Spinal cord (tissue), 9 donors: ENCODE measurements at regions not wholly inside any gene's neighbourhood (a gene's known extent, or its start where the extent isn't known, plus 50 kb on each side); places are given as distances from the start of the nearest gene placed in this dataset.

Source experiments
- DNase-seq, 6 donors: peaks; one replicate each; pipeline versions ENCODE4 v3.0.0 to v3.0.0-alpha.2; 2013 to 2015; ENCODE audit warnings: low spot score in 6 of 6, low read depth in 4 of 6
- H3K27ac ChIP-seq: one replicate; pipeline ENCODE4 v1.5.1; 2013; ENCODE audit warnings: low read depth, low read length, control low read depth
- H3K27me3 ChIP-seq: one replicate; pipeline ENCODE4 v1.6.1; 2013; ENCODE audit warnings: low read length; ENCODE audit not compliant: control insufficient read depth, insufficient read depth
- H3K36me3 ChIP-seq: one replicate; pipeline ENCODE4 v1.6.1; 2013; ENCODE audit warnings: low read length; ENCODE audit not compliant: control insufficient read depth, insufficient read depth
- H3K4me1 ChIP-seq: one replicate; pipeline ENCODE4 v1.6.1; 2013; ENCODE audit warnings: low read length; ENCODE audit not compliant: control insufficient read depth, insufficient read depth
- H3K4me3 ChIP-seq: one replicate; pipeline ENCODE4 v1.5.1; 2013; ENCODE audit warnings: low read depth, low read length, control low read depth
- H3K9me3 ChIP-seq: one replicate; pipeline ENCODE4 v1.6.1; 2013; ENCODE audit warnings: low read length; ENCODE audit not compliant: control insufficient read depth, insufficient read depth
- WGBS: methylation state at CpG from one replicate; pipeline ENCODE4 v1.1.5; 2013; ENCODE audit warnings: missing lambda C conversion rate; ENCODE audit not compliant: insufficient coverage; 5-methylcytosine and 5-hydroxymethylcytosine counted together
- donor health status: healthy.

DNA sequence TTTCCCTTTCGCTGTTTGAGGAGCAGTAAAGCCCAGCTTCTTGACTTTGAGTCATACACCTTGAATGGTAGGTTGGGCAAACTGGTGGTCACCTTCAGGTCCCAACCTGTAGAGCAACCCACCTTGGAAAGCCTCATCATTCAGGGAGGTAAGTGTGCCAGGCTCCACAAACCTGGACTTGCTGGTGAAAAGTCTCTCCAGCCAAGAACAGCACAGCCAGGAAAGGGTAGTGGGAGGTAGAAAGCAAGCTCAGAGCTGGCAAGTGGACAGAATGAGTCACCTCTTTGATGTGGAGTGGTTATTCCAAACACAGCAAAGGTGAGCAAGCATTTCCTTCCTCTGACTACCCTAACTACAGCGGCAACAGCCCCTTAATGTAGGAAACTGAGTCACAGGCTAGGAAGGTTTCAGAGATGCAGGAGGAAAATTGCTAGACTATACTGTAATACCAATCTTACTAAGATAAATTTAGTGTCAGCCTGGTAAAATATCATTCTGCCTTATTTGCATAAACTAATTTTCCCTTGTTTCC lies 117.5 kb upstream of the MTAP start:
- H3K9me3 ChIP-seq = no peaks in the 10 kb centered on the region
- H3K27me3 ChIP-seq = no peaks in the 10 kb centered on the region
- 86% methylated on average over 1 of the region's 2 CpGs for WGBS
- H3K4me3 ChIP-seq = no peak overlapping the region
- DNase-seq = no peak
- no peak overlapping the region for H3K27ac ChIP-seq
- H3K4me1 ChIP-seq = no peaks in the 10 kb centered on the region
- no peaks in the 10 kb centered on the region for H3K36me3 ChIP-seq

DNA sequence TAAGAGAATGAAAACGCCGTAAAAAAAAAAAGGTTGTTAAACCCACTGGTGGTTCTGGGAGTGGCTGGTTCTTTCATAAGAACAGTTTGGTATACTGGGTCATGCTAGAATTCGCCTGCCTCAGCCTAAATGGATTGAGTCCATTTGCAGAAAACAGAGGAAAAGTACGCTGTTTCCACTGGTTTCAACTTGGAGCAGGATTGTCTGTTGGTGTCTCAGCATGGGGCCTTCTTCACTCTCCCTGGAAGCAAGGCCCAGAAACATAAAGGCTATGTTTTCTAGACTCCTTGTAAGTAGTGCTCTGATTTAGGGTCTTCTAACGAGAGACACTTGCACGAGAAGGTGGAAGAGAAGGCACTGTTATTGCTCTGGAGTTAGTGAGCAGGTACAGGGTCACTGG lies 116.9 kb upstream of the MTAP start:
- H3K4me3 ChIP-seq = no peak overlapping the region
- 84% methylated on average over 6 of the region's 6 CpGs for WGBS
- no peaks in the 10 kb centered on the region for H3K27me3 ChIP-seq
- H3K27ac ChIP-seq = no peak overlapping the region
- no peak for DNase-seq
- no peaks in the 10 kb centered on the region for H3K36me3 ChIP-seq
- H3K9me3 ChIP-seq = no peaks in the 10 kb centered on the region
- no peaks in the 10 kb centered on the region for H3K4me1 ChIP-seq

DNA sequence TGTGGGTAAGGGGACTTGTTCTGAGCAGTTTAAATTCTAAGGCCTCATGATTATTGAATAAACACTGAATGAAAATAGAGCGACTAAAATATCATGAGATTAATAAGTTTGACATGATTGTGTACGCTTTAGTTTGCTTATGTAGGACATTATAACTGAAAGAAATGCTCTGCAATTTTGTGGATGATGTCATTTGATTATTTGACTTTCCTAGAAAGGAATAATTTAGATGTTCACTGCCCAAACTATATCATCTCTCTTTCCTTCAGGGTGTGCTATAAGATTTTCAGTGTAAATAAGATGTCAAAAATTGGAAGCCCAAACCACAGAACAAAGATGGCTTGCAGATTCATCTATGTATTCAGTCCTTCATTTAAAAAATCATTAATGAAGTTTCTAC lies 115.7 kb upstream of the MTAP start:
- no peak for DNase-seq
- Histone ChIP-seq H3K27me3 (peaks cover 2% of the 10 kb centered on the region), H3K27ac (no peak overlapping the region), H3K4me1 (no peaks in the 10 kb centered on the region), H3K9me3 (no peaks in the 10 kb centered on the region), H3K36me3 (no peaks in the 10 kb centered on the region), H3K4me3 (no peak overlapping the region)
- WGBS = no CpG with 5 or more reads among the region's 2 CpGs

DNA sequence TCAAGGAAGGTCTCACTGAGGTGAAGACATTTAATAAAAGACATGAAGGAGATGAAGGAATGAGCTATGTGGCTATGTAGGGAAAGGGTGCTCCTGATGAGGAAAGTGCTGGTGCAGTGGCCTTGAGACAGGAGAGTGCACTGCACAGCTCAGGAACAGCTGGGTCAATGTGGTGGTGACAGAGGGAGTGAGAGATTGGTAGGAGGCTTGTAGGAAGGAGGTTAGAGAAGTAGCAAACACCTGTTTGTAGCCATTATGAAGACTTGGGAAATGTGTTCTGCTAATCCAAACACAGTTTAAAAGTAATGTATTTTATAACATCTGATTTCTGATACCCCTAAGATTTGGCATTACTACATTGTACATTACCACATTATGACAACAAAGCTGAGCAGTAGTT lies 115.1 kb upstream of the MTAP start:
- H3K9me3 ChIP-seq = no peaks in the 10 kb centered on the region
- no peaks in the 10 kb centered on the region for H3K36me3 ChIP-seq
- H3K4me1 ChIP-seq = no peaks in the 10 kb centered on the region
- no peak overlapping the region for H3K4me3 ChIP-seq
- DNase-seq = no peak
- peaks cover 2% of the 10 kb centered on the region for H3K27me3 ChIP-seq
- H3K27ac ChIP-seq = no peak overlapping the region

DNA sequence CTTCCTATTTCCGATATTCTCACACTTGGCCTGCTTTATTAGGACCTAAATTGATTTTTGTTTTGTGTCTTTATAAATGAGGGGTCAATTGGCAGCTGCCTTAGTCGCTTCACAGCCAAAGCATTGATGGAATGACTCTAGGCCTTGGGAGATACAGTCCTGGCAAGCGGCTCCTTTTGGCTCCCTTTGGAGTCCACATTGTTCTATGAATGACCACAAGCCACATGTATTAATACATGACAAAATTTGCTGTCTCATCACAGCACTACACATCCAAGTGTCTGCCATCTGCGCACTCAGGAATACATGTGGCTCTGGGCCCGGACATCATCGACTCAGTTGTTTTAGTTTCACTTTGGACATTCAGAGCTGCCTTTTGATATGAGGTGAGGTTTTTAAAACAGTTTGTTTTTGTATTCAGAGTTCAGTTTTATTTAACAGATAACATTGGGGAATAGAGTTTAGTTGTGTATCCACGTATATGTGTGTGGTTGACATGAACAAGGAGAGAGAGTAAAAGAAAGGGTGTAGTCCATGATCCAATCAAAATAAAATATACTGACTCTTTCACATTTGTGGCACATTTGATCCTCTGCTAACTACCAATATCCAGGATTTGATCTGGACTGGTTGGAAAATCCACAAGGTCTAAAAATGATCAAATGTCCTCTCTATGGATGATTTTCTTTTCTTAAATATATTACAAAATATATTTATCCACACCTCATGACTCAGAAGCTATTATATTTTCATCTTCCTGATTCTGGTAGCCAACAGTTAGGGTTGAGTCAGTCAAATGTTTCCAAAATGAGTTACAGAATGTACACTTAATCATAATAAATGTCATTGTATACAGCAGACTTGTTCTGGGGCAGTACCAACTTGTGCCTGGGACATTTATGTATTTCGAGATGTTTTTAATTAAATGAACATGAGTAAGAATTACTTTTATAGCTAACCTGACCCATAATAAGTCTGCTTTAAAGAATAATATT lies 114.0 kb upstream of the MTAP start:
- peak in 4 of 6 donors; percentile 6 to 50 (median 18) for DNase-seq
- H3K27me3 ChIP-seq = peaks cover 2% of the 10 kb centered on the region
- H3K27ac ChIP-seq = no peak overlapping the region

DNA sequence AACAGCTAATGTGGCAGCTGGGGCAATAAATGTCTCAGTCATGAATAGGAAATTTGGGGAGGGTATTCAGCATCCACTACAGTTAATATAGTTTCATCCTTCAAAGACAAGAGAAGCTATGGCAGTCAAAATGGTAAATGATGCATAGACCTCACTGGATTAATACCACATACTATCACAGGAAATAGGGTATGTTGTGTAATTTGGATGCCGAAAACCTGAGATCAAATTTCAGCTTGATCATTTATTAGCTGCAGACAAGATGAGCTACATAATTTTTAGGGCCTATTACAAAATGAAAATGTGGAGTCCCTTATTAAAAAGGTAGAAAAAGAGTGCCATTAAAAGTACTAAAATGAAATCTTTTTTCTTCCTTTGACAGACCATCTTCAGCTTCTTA lies 112.6 kb upstream of the MTAP start:
- DNase-seq = no peak
- no CpG with 5 or more reads among the region's 1 CpG for WGBS
- H3K36me3 ChIP-seq = no peaks in the 10 kb centered on the region

More for the DNA sequence above, 114.0 kb upstream of the MTAP start:
- Histone ChIP-seq H3K4me1 (no peaks in the 10 kb centered on the region), H3K9me3 (no peaks in the 10 kb centered on the region), H3K4me3 (no peak overlapping the region), H3K36me3 (no peaks in the 10 kb centered on the region)
- 69% methylated on average over 3 of the region's 8 CpGs for WGBS

DNA sequence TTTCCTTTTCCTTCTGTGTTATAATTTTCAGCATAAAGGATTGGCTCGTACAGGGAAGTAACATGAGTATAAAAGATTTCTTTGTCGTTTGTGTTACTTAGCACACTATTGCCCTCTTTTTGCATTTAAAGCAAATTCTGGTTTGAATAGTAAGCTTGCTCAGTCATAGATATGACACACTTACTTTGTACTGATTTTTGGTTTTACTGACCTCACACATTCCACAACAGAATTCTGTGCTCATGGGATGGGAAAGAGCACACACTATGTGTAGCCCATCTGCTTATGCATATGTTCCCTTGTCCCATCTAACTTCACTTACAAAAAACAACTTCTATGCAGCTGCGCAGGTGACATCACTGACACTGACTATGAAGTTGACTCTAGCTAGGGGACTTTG lies 111.9 kb upstream of the MTAP start:
- Histone ChIP-seq H3K9me3 (peaks cover 1% of the 10 kb centered on the region), H3K27ac (no peak overlapping the region), H3K4me3 (no peak overlapping the region), H3K27me3 (peaks cover 2% of the 10 kb centered on the region), H3K4me1 (no peaks in the 10 kb centered on the region), H3K36me3 (no peaks in the 10 kb centered on the region)
- DNase-seq = no peak
- no CpG with 5 or more reads among the region's 3 CpGs for WGBS

More for the DNA sequence above, 112.6 kb upstream of the MTAP start:
- H3K9me3 ChIP-seq = no peaks in the 10 kb centered on the region
- no peaks in the 10 kb centered on the region for H3K4me1 ChIP-seq
- H3K27me3 ChIP-seq = peaks cover 2% of the 10 kb centered on the region
- no peak overlapping the region for H3K4me3 ChIP-seq
- H3K27ac ChIP-seq = no peak overlapping the region

DNA sequence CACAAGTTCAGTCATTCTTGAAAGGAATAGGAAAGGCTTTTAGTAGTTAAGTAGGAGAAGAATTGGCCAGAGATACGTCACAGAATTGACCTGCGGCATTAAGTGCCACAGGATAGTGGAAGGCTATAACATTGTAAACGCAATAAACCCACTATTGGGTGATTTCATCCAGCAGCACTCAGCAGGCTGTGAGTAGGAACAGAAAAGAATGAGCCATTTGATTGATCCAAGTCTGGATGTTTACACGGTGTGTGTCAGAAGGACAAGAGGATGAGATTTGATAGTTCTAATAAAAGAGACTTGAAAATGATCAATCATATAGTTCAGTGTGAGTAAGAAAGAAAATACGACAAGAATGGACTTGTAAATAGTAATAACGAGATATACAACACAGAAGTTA lies 110.0 kb upstream of the MTAP start:
- Histone ChIP-seq H3K36me3 (no peaks in the 10 kb centered on the region), H3K4me3 (no peak overlapping the region), H3K4me1 (no peaks in the 10 kb centered on the region), H3K27ac (no peak overlapping the region), H3K9me3 (peaks cover 8% of the 10 kb centered on the region), H3K27me3 (peaks cover 2% of the 10 kb centered on the region)
- no peak for DNase-seq
- 64% methylated on average over 4 of the region's 6 CpGs for WGBS

DNA sequence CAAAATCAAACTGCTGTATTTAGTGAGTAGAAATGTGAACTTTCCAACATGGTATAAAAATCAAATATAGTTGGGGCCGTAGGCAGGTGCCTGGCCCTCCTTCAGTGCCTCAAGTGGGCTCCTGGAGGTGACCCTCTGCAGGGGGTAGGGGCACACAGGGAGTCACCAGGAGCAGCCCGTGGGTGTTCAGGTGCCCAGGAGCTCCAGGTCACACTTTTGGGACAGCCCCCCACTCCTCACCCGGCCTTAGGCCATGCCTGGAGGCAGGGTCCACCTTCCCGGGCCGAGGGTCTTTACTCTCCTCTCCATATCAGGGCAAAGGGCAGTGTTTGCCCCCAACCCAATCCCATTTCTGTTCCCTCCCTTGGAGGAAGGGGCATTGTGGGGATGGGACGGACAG lies 108.0 kb upstream of the MTAP start:
- peaks cover 8% of the 10 kb centered on the region for H3K9me3 ChIP-seq
- DNase-seq = no peak
- peaks cover 2% of the 10 kb centered on the region for H3K27me3 ChIP-seq
- no peaks in the 10 kb centered on the region for H3K36me3 ChIP-seq
- no peak overlapping the region for H3K27ac ChIP-seq
- H3K4me1 ChIP-seq = no peaks in the 10 kb centered on the region
- WGBS = 71% methylated on average over 4 of the region's 6 CpGs
- H3K4me3 ChIP-seq = no peak overlapping the region

DNA sequence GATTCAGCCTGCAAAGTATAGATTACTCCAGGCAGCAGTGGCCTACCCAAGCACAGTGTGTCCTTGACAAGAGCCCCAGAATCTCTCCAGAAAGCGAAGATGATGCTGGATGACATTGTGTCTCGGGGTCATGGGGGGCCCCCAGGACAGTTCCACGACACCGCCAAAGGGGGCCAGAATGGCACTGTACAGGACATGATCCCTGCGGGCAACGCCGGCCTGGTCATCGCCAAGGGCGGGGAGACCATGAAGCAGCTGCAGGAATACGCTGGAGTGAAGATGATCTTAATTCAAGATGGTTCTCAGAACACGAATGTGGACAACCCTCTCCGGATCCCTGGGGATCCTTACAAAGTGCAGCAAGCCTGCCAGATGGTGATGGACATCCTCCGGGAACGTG lies 107.0 kb upstream of the MTAP start:
- no peaks in the 10 kb centered on the region for H3K4me1 ChIP-seq
- 95% methylated on average over 14 of the region's 14 CpGs for WGBS
- H3K4me3 ChIP-seq = no peak overlapping the region
- peaks cover 2% of the 10 kb centered on the region for H3K27me3 ChIP-seq
- no peak overlapping the region for H3K27ac ChIP-seq
- H3K9me3 ChIP-seq = peaks cover 8% of the 10 kb centered on the region
- no peak for DNase-seq
- H3K36me3 ChIP-seq = no peaks in the 10 kb centered on the region
